ENCODE measurements at regions not wholly inside any gene's neighbourhood (a gene's known extent, or its start where the extent isn't known, plus 50 kb on each side); places are given as distances from the start of the nearest gene placed in this dataset.

GRCh38 chr12:19925841-19926240 is 442.5 kb upstream of the PDE3A start:
- intact Hi-C loops (cut with micrococcal nuclease), result no loop called here
- Mint-ChIP-seq H3K9me3 (peaks cover 3% of the 10 kb centered on the region), H3K27ac (no peak overlapping the region), H3K36me3 (ENCODE audit: low read depth) (no peaks in the 10 kb centered on the region), H3K4me1 (ENCODE audit: low read depth) (no peaks in the 10 kb centered on the region), H3K4me3 (no peak overlapping the region), H3K27me3 (ENCODE audit: low read depth) (no peaks in the 10 kb centered on the region)
- no peak for DNase-seq
- CTCF ChIA-PET, result no interaction called here

- DNase-seq, result no peak
- H3K27ac Mint-ChIP-seq, result no peak overlapping the region
- H3K27me3 Mint-ChIP-seq (ENCODE audit: low read depth), result no peaks in the 10 kb centered on the region
- no peak overlapping the region for H3K4me3 Mint-ChIP-seq
- H3K36me3 Mint-ChIP-seq (ENCODE audit: low read depth), result no peaks in the 10 kb centered on the region
- peaks cover 3% of the 10 kb centered on the region for H3K9me3 Mint-ChIP-seq
- CTCF ChIA-PET, result no interaction called here
- H3K4me1 Mint-ChIP-seq (ENCODE audit: low read depth), result no peaks in the 10 kb centered on the region
- intact Hi-C loops (cut with micrococcal nuclease), result no loop called here
Observed at GRCh38 chr12:19926266-19926665, 442.1 kb upstream of the PDE3A start.

- Mint-ChIP-seq H3K27ac (no peak overlapping the region), H3K27me3 (ENCODE audit: low read depth) (no peaks in the 10 kb centered on the region), H3K4me1 (ENCODE audit: low read depth) (no peaks in the 10 kb centered on the region), H3K9me3 (peaks cover 3% of the 10 kb centered on the region), H3K4me3 (no peak overlapping the region), H3K36me3 (ENCODE audit: low read depth) (no peaks in the 10 kb centered on the region)
- no peak for DNase-seq
- CTCF ChIA-PET, result no interaction called here
- intact Hi-C loops (cut with micrococcal nuclease), result no loop called here
Observed at GRCh38 chr12:19927661-19928060, 440.7 kb upstream of the PDE3A start.

DNA sequence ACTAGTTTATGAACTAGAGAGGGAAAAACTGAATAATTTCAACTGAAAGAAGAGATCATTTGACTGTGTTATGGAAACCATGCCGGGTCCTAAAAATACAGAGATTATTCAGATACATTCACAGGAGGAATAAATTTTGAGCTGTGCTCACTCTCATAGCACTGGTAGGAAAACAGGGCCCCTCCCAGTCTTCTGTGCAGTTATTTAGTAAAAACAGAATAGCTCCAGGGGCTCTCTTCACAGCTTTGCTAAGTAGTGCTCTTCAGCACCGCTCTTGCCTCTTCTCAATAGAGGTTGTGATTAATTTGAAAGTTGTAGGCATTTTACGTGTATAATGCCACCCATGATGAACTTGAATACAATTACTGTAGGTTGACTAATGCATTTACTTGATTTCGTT is 435.9 kb upstream of the PDE3A start:
- Mint-ChIP-seq H3K4me1 (ENCODE audit: low read depth) (no peaks in the 10 kb centered on the region), H3K27ac (no peak overlapping the region), H3K9me3 (peaks cover 3% of the 10 kb centered on the region), H3K27me3 (ENCODE audit: low read depth) (no peaks in the 10 kb centered on the region), H3K4me3 (no peak overlapping the region), H3K36me3 (ENCODE audit: low read depth) (no peaks in the 10 kb centered on the region)
- intact Hi-C loops (cut with micrococcal nuclease), result no loop called here
- no peak for DNase-seq
- CTCF ChIA-PET, result interaction anchor here (0.5 kb wide), 1 partner anchor 987 kb away, joined by 3 read pairs; no protein-coding TSS in a partner anchor

GRCh38 chr12:19933924-19934323 is 434.4 kb upstream of the PDE3A start:
- Mint-ChIP-seq H3K4me3 (no peak overlapping the region), H3K27ac (no peak overlapping the region), H3K9me3 (no peaks in the 10 kb centered on the region), H3K27me3 (ENCODE audit: low read depth) (no peaks in the 10 kb centered on the region), H3K36me3 (ENCODE audit: low read depth) (no peaks in the 10 kb centered on the region), H3K4me1 (ENCODE audit: low read depth) (no peaks in the 10 kb centered on the region)
- intact Hi-C loops (cut with micrococcal nuclease), result no loop called here
- CTCF ChIA-PET, result no interaction called here
- no peak for DNase-seq

DNA sequence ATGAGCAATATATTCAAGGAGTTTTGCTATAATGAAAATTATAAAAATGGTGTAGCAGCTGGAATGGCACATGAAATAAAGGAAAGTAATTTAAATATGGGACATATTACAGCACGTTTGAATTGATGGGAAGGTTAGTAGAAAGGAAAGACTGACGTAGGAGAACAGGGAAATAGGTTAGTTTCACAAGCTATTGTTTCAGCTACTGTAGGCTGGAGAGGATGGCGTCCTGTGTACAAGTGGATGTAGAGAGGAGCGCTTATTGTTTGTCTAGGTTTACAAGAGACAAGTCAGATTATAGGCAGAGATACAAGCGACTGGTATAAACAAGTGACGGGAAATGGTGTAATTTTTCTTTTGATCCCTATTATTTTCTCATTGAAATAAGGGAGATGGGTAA is 431.2 kb upstream of the PDE3A start:
- H3K27me3 Mint-ChIP-seq (ENCODE audit: low read depth), result no peaks in the 10 kb centered on the region
- H3K4me1 Mint-ChIP-seq (ENCODE audit: low read depth), result no peaks in the 10 kb centered on the region
- no peak overlapping the region for H3K4me3 Mint-ChIP-seq
- DNase-seq, result no peak
- intact Hi-C loops (cut with micrococcal nuclease), result no loop called here
- H3K27ac Mint-ChIP-seq, result no peak overlapping the region
- CTCF ChIA-PET, result interaction anchor here (0.8 kb wide), 1 partner anchor 22 kb away, joined by 3 read pairs; no protein-coding TSS in a partner anchor
- H3K36me3 Mint-ChIP-seq (ENCODE audit: low read depth), result no peaks in the 10 kb centered on the region
- H3K9me3 Mint-ChIP-seq, result no peaks in the 10 kb centered on the region

- CTCF ChIA-PET, result interaction anchor here (0.7 to 0.8 kb wide), 2 partner anchors 23 to 175 kb away, joined by 3 to 4 read pairs; no protein-coding TSS in a partner anchor
- intact Hi-C loops (cut with micrococcal nuclease), result no loop called here
- DNase-seq, result no peak
- Mint-ChIP-seq H3K27ac (no peak overlapping the region), H3K27me3 (ENCODE audit: low read depth) (no peaks in the 10 kb centered on the region), H3K4me3 (no peak overlapping the region), H3K4me1 (ENCODE audit: low read depth) (no peaks in the 10 kb centered on the region), H3K9me3 (no peaks in the 10 kb centered on the region), H3K36me3 (ENCODE audit: low read depth) (no peaks in the 10 kb centered on the region)
Observed at GRCh38 chr12:19938031-19938430, 430.3 kb upstream of the PDE3A start.

GRCh38 chr12:19938491-19938890 is 429.8 kb upstream of the PDE3A start:
- no peaks in the 10 kb centered on the region for H3K27me3 Mint-ChIP-seq (ENCODE audit: low read depth)
- H3K4me3 Mint-ChIP-seq, result no peak overlapping the region
- no peaks in the 10 kb centered on the region for H3K36me3 Mint-ChIP-seq (ENCODE audit: low read depth)
- no peak for DNase-seq
- no peak overlapping the region for H3K27ac Mint-ChIP-seq
- no peaks in the 10 kb centered on the region for H3K4me1 Mint-ChIP-seq (ENCODE audit: low read depth)
- H3K9me3 Mint-ChIP-seq, result no peaks in the 10 kb centered on the region
- intact Hi-C loops (cut with micrococcal nuclease), result no loop called here
- CTCF ChIA-PET, result interaction anchor here (0.7 kb wide), 1 partner anchor 175 kb away, joined by 4 read pairs; no protein-coding TSS in a partner anchor

GRCh38 chr12:19940267-19940666 is 428.1 kb upstream of the PDE3A start:
- no peaks in the 10 kb centered on the region for H3K4me1 Mint-ChIP-seq (ENCODE audit: low read depth)
- H3K9me3 Mint-ChIP-seq, result no peaks in the 10 kb centered on the region
- H3K27me3 Mint-ChIP-seq (ENCODE audit: low read depth), result no peaks in the 10 kb centered on the region
- CTCF ChIA-PET, result no interaction called here
- intact Hi-C loops (cut with micrococcal nuclease), result no loop called here
- H3K36me3 Mint-ChIP-seq (ENCODE audit: low read depth), result no peaks in the 10 kb centered on the region
- DNase-seq, result no peak
- no peak overlapping the region for H3K4me3 Mint-ChIP-seq
- no peak overlapping the region for H3K27ac Mint-ChIP-seq

GRCh38 chr12:19941096-19941495 is 427.2 kb upstream of the PDE3A start:
- H3K27ac Mint-ChIP-seq, result no peak overlapping the region
- no peaks in the 10 kb centered on the region for H3K27me3 Mint-ChIP-seq (ENCODE audit: low read depth)
- CTCF ChIA-PET, result no interaction called here
- no peaks in the 10 kb centered on the region for H3K4me1 Mint-ChIP-seq (ENCODE audit: low read depth)
- intact Hi-C loops (cut with micrococcal nuclease), result no loop called here
- H3K4me3 Mint-ChIP-seq, result no peak overlapping the region
- H3K9me3 Mint-ChIP-seq, result no peaks in the 10 kb centered on the region
- H3K36me3 Mint-ChIP-seq (ENCODE audit: low read depth), result no peaks in the 10 kb centered on the region
- DNase-seq, result no peak

DNA sequence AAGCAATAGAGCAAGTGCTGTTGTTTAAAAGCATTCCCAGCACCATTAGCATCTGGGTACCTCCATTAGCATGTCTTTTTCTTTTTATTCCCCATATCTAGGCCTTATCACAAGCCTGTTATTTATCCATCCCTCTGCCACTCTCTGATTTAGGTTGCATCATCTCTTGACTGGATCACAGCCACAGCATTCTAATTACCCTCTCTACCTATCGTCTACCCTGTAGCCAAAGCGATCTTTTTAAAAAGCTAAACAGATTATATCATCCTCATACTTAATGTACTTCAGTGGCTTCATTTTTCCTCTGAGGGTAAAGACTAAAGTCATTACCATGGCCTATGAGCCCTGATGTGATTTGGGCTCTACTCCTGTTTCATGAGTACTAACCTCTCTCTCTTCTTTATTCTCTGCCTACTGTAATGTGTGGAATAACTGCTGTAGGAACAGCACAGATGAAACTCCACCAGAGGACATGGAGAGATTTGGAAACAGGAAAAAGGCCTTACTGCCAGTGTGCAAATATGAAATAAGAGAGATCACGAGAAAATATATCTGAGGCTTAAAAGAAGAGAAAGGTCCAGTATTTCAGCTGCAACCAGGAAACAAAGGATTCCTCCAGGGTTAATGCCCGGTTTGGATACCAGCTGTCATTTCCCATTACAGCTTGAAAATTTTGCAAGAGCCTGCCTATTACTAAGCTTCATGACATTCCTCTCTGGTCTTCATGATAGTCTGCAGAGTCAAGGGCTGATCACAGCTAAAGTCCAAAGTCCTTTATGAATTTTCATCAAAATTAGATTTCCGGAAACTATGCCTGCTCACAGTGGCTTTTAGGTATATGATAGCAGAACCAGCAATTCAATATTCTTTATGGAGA is 422.5 kb upstream of the PDE3A start:
- Mint-ChIP-seq H3K4me3 (no peak overlapping the region), H3K9me3 (peaks cover 1% of the 10 kb centered on the region), H3K36me3 (ENCODE audit: low read depth) (no peaks in the 10 kb centered on the region), H3K4me1 (ENCODE audit: low read depth) (no peaks in the 10 kb centered on the region), H3K27me3 (ENCODE audit: low read depth) (no peaks in the 10 kb centered on the region), H3K27ac (no peak overlapping the region)
- DNase-seq, result no peak
- CTCF ChIA-PET, result interaction anchor here (0.6 kb wide), 1 partner anchor 183 kb away, joined by 3 read pairs; no protein-coding TSS in a partner anchor
- intact Hi-C loops (cut with micrococcal nuclease), result no loop called here

DNA sequence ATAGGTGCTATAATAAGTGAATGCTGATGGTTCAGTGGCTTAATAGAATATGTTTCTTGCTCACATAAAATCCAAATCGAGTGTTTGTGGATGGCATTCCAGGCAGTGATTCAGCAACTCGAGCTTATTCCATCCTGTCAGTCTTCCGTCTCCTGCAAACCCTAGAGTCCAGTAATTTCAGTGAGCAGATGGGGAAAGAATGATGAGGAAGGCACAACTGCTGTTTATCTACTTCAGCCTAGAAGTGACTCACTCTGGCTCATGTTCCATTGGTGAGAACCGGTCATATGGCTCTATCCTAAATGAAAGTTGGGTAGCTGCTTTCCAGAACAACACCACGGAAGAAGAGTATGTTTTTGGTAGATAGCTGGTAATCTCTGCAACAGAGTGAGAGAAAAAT is 421.8 kb upstream of the PDE3A start:
- H3K27me3 Mint-ChIP-seq (ENCODE audit: low read depth), result no peaks in the 10 kb centered on the region
- H3K4me1 Mint-ChIP-seq (ENCODE audit: low read depth), result no peaks in the 10 kb centered on the region
- CTCF ChIA-PET, result no interaction called here
- no peak overlapping the region for H3K27ac Mint-ChIP-seq
- H3K4me3 Mint-ChIP-seq, result no peak overlapping the region
- peaks cover 1% of the 10 kb centered on the region for H3K9me3 Mint-ChIP-seq
- intact Hi-C loops (cut with micrococcal nuclease), result no loop called here
- H3K36me3 Mint-ChIP-seq (ENCODE audit: low read depth), result no peaks in the 10 kb centered on the region
- DNase-seq, result no peak

DNA sequence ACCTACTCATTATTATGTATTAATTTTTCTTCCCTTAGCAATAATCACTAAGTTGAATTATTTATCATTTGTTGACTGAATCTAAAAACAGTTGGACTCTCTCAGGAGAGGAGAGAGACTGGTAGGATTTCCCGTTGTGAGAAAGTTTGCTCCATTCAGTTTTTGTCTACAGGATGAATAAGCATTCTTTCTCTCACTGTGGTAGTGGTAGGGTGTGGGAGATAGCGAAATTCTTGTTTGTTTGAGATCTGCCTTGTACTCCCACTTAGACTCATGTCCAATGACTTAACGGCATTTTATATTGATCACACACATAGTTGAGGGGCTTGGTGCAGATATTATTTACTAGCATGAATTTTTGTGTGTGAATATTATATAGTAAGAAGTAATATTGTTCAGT is 421.0 kb upstream of the PDE3A start:
- no peak for DNase-seq
- Mint-ChIP-seq H3K36me3 (ENCODE audit: low read depth) (no peaks in the 10 kb centered on the region), H3K4me1 (ENCODE audit: low read depth) (no peaks in the 10 kb centered on the region), H3K4me3 (no peak overlapping the region), H3K27ac (no peak overlapping the region), H3K27me3 (ENCODE audit: low read depth) (no peaks in the 10 kb centered on the region), H3K9me3 (peaks cover 1% of the 10 kb centered on the region)
- intact Hi-C loops (cut with micrococcal nuclease), result no loop called here
- CTCF ChIA-PET, result no interaction called here
